Activated CD8-positive, alpha-beta T cell treated with anti-CD3 and anti-CD28 coated beads for 36 hours (primary cell): ENCODE measurements at regions not wholly inside any gene's neighbourhood (a gene's known extent, or its start where the extent isn't known, plus 50 kb on each side); places are given as distances from the start of the nearest gene placed in this dataset.

Experiments
- ATAC-seq: fragments of 200-7000 bp; cut with Tn5 transposase; one replicate; pipeline ENCODE4 v1.10.0; 2021; ENCODE audit warnings: mild to moderate bottlenecking, moderate library complexity
- CTCF ChIA-PET: fragments of 350-600 bp; sonication (Branson Sonifier 250); formaldehyde crosslinking; loops from one replicate; lab custom pipeline; 2021; ENCODE audit warnings: antibody characterized with exemption; lab: Charles Lee
- POLR2A ChIA-PET: fragments of 350-600 bp; sonication (Branson Sonifier 250); formaldehyde crosslinking; loops from one replicate; lab custom pipeline; 2021; ENCODE audit warnings: antibody characterized with exemption; lab: Charles Lee
- DNase-seq: peaks from one replicate; pipeline ENCODE4 v3.0.0-alpha.2; 2020
- H3K27ac Mint-ChIP-seq: one replicate; pipeline ENCODE4 v1.8.0; 2021; ENCODE audit warnings: mild to moderate bottlenecking, mixed read lengths
- H3K27me3 Mint-ChIP-seq: one replicate; pipeline ENCODE4 v1.8.0; 2021; ENCODE audit warnings: mixed read lengths
- H3K36me3 Mint-ChIP-seq: one replicate; pipeline ENCODE4 v1.8.0; 2021; ENCODE audit warnings: low read depth, mixed read lengths
- H3K4me1 Mint-ChIP-seq: one replicate; pipeline ENCODE4 v1.8.0; 2021; ENCODE audit warnings: low read depth, mixed read lengths
- H3K4me3 Mint-ChIP-seq: one replicate; pipeline ENCODE4 v1.8.0; 2021; ENCODE audit warnings: mild to moderate bottlenecking, moderate library complexity, mixed read lengths
- H3K9me3 Mint-ChIP-seq: one replicate; pipeline ENCODE4 v1.8.0; 2021; ENCODE audit warnings: mixed read lengths
- CTCF ChIP-seq: fragments of 200-600 bp; IDR thresholded peaks from one replicate; pipeline ENCODE4 v1.8.0; 2022; ENCODE audit warnings: antibody characterized with exemption, mild to moderate bottlenecking
- intact Hi-C: fragments of 100-400 bp; cut with micrococcal nuclease; formaldehyde crosslinking; loops from one replicate; pipeline ENCODE4 v1.10.0; 2022

GRCh38 chr12:13597166-13597565 lies 384.2 kb downstream of the GRIN2B start:
- DNase-seq (no peak), ATAC-seq (no peak)
- Mint-ChIP-seq H3K9me3 (no peaks in the 10 kb centered on the region), H3K27ac (no peak overlapping the region), H3K4me3 (no peak overlapping the region), H3K4me1 (no peaks in the 10 kb centered on the region), H3K27me3 (no peaks in the 10 kb centered on the region), H3K36me3 (no peaks in the 10 kb centered on the region)
- no peak for TF ChIP-seq CTCF
- CTCF ChIA-PET: no interaction called here
- POLR2A ChIA-PET: no interaction called here
- intact Hi-C loops: no loop called here

GRCh38 chr12:13596714-13597113 lies 384.7 kb downstream of the GRIN2B start:
- no peak overlapping the region for H3K4me3 Mint-ChIP-seq
- ATAC-seq (no peak), DNase-seq (no peak)
- no peaks in the 10 kb centered on the region for H3K36me3 Mint-ChIP-seq
- ChIA-PET CTCF (no interaction called here), POLR2A (no interaction called here)
- no peak overlapping the region for H3K27ac Mint-ChIP-seq
- TF ChIP-seq CTCF: no peak
- H3K27me3 Mint-ChIP-seq: peaks cover 1% of the 10 kb centered on the region
- H3K9me3 Mint-ChIP-seq: no peaks in the 10 kb centered on the region
- peaks cover 4% of the 10 kb centered on the region for H3K4me1 Mint-ChIP-seq
- intact Hi-C loops: no loop called here

DNA sequence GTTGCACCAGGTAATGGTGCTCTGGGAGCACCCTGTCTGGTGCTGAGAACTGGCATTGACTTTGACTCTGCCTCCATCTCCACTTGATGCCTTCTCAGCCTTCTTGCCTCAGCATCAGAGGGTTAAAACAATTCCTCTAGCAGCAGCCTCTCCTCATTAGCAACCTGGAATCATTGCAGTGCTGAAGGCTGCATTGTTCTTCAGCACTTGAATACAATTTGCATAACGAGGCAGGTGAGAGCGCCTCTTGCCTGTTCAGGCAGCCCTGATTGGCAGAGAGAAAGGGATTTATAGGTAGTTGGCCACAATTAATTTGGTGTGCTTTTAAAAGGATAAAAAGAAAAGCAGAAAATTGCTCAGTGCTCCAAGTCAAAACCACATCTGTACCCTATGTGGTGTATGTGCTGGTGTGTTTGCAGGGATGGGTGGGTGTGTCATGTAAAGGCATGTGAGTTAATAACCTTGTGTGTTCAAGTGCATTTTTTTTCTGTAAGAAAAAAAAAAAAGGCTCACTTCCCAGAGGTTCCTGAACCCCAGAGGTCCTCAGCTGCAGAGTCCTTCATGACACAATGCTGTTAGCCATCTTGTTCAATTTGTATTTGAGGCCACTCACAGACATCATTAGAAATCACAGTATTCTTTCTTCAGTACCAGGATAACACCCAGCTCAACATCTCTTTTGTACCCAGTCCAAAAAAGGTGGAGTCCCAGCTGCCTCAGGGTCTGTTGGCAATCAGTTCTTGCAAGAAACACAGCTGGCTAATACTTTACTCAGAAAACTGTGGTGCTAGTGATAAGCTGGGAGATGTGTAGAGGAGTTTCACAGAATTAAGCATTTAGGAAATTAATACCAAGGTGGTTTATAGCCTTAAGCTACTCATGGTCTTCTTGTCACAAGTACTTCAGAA lies 385.6 kb downstream of the GRIN2B start:
- Mint-ChIP-seq H3K9me3 (no peaks in the 10 kb centered on the region), H3K27me3 (peaks cover 1% of the 10 kb centered on the region), H3K36me3 (no peaks in the 10 kb centered on the region), H3K27ac (no peak overlapping the region), H3K4me3 (no peak overlapping the region), H3K4me1 (peaks cover 4% of the 10 kb centered on the region)
- ChIA-PET CTCF (no interaction called here), POLR2A (interaction anchor here (0.6 kb wide), 1 partner anchor 78 kb away, joined by 3 read pairs; no protein-coding TSS in a partner anchor)
- intact Hi-C loops: no loop called here
- no peak for DNase-seq
- no peak for TF ChIP-seq CTCF
- ATAC-seq: no peak

GRCh38 chr12:13594731-13595514 lies 386.5 kb downstream of the GRIN2B start:
- ChIA-PET CTCF (no interaction called here), POLR2A (no interaction called here)
- Mint-ChIP-seq H3K9me3 (no peaks in the 10 kb centered on the region), H3K27me3 (peaks cover 5% of the 10 kb centered on the region), H3K4me1 (peaks cover 4% of the 10 kb centered on the region), H3K36me3 (no peaks in the 10 kb centered on the region), H3K4me3 (no peak overlapping the region), H3K27ac (no peak overlapping the region)
- ATAC-seq (no peak), DNase-seq (no peak)
- intact Hi-C loops: no loop called here
- TF ChIP-seq CTCF: no peak
